H1 (cell line): ENCODE measurements at regions not wholly inside any gene's neighbourhood (a gene's known extent, or its start where the extent isn't known, plus 50 kb on each side); places are given as distances from the start of the nearest gene placed in this dataset.
A peak's percentile ranks its signal among the peaks of the same experiment; 100 is the strongest.

Experiments
- CTCF ChIA-PET: fragments of 300-600 bp; sonication (Branson Sonifier 250); formaldehyde crosslinking; loops from one replicate; lab custom pipeline; 2021; ENCODE audit not compliant: partially characterized antibody; lab: Charles Lee
- POLR2A ChIA-PET: fragments of 300-600 bp; sonication (Branson Sonifier 250); formaldehyde crosslinking; loops from one replicate; lab custom pipeline; 2021; ENCODE audit warnings: inconsistent platforms; ENCODE audit not compliant: partially characterized antibody; lab: Charles Lee
- DNase-seq, 2 experiments: peaks; one replicate each; pipeline versions ENCODE4 v3.0.0 to v3.0.0-alpha.2; 2010 to 2022; ENCODE audit warnings: low spot score in 2 of 2, low read depth in 1 of 2, mixed read lengths in 1 of 2
- FAIRE-seq: peaks from 2 replicates; lab custom pipeline; 2011; peaks lifted over from hg19 to GRCh38; lab: Jason Lieb, UNC
- H2AFZ ChIP-seq: 2 replicates; pipeline ENCODE4 v1.8.1; 2012; ENCODE audit warnings: low read length, inconsistent platforms
- H2AK5ac ChIP-seq: 2 replicates; pipeline ENCODE4 v1.6.1; 2013; ENCODE audit warnings: low read depth, low read length
- H2BK120ac ChIP-seq: replicated peaks from 2 replicates; pipeline ENCODE3; 2013; ENCODE audit warnings: low read depth, low read length, inconsistent platforms
- H2BK12ac ChIP-seq: 2 replicates; pipeline ENCODE4 v1.6.1; 2013; ENCODE audit warnings: low read depth, low read length
- H2BK15ac ChIP-seq: 2 replicates; pipeline ENCODE4 v1.6.1; 2013; ENCODE audit warnings: low read length
- H2BK20ac ChIP-seq: 2 replicates; pipeline ENCODE4 v1.6.1; 2013; ENCODE audit warnings: low read length
- H2BK5ac ChIP-seq: 2 replicates; pipeline ENCODE4 v1.6.1; 2013; ENCODE audit warnings: low read depth, low read length
- H3K14ac ChIP-seq: 2 replicates; pipeline ENCODE4 v1.6.1; 2013; ENCODE audit warnings: inconsistent platforms; ENCODE audit not compliant: insufficient read length
- H3K18ac ChIP-seq: 2 replicates; pipeline ENCODE4 v1.6.1; 2013; ENCODE audit warnings: low read length; ENCODE audit errors: extremely low read depth
- H3K23ac ChIP-seq: 2 replicates; pipeline ENCODE4 v1.6.1; 2013; ENCODE audit warnings: inconsistent platforms; ENCODE audit not compliant: insufficient read length
- H3K23me2 ChIP-seq: 2 replicates; pipeline ENCODE4 v1.6.1; 2013; ENCODE audit warnings: low read depth, low read length
- H3K27ac ChIP-seq: 2 replicates; pipeline ENCODE4 v1.6.1; 2011; ENCODE audit warnings: low read depth, low read length, inconsistent platforms
- H3K27me3 ChIP-seq, 4 experiments: replicated peaks in 1 of 4; 1 replicate in 1 of 4; 2 replicates in 3 of 4; pipeline versions ENCODE4 v1.6.1 to v1.8.1; 2011 to 2013; ENCODE audit warnings: low read length in 3 of 4, mild to moderate bottlenecking in 3 of 4, inconsistent platforms in 2 of 4, mixed read lengths in 2 of 4, moderate library complexity in 1 of 4; ENCODE audit not compliant: control insufficient read depth in 3 of 4, insufficient read depth in 3 of 4; ENCODE audit errors: extremely low read depth in 1 of 4
- H3K36me3 ChIP-seq, 4 experiments: 2 replicates each; pipeline versions ENCODE4 v1.6.1 to v1.8.1; 2011 to 2013; ENCODE audit warnings: mild to moderate bottlenecking in 4 of 4, low read length in 3 of 4, moderate library complexity in 2 of 4, control low read depth in 1 of 4, inconsistent platforms in 1 of 4; ENCODE audit not compliant: insufficient read depth in 4 of 4, control insufficient read depth in 2 of 4
- H3K4ac ChIP-seq: replicated peaks from 2 replicates; pipeline ENCODE3; 2013; ENCODE audit warnings: low read length, low read depth, mixed read lengths, inconsistent platforms; ENCODE audit not compliant: insufficient read length
- H3K4me1 ChIP-seq, 4 experiments: replicated peaks in 1 of 4; 1 replicate in 1 of 4; 2 replicates in 3 of 4; pipeline versions ENCODE4 v1.6.1 to v1.8.1; 2011 to 2013; ENCODE audit warnings: low read length in 3 of 4, inconsistent platforms in 2 of 4, mixed read lengths in 1 of 4; ENCODE audit not compliant: insufficient read depth in 4 of 4, control insufficient read depth in 3 of 4
- H3K4me2 ChIP-seq, 2 experiments: 2 replicates each; pipeline versions ENCODE4 v1.6.1 to v1.8.1; 2011 to 2013; ENCODE audit warnings: low read depth in 2 of 2, low read length in 2 of 2, control low read depth in 1 of 2, inconsistent platforms in 1 of 2, mild to moderate bottlenecking in 1 of 2; ENCODE audit not compliant: insufficient read depth in 1 of 2
- H3K4me3 ChIP-seq, 4 experiments: fragments of 200-600, 300-600 bp in 1 of 4; sonication (generic), shearing (Covaris generic), sonication (Bioruptor Twin) in 1 of 4; 2 replicates each; pipeline versions ENCODE4 v1.5.1 to v1.8.1; 2011 to 2016; ENCODE audit warnings: low read length in 4 of 4, low read depth in 3 of 4, control low read depth in 2 of 4, inconsistent platforms in 2 of 4, mild to moderate bottlenecking in 2 of 4, mixed read lengths in 1 of 4, moderate library complexity in 1 of 4; ENCODE audit not compliant: insufficient read depth in 2 of 4; ENCODE audit errors: extremely low read depth in 1 of 4
- H3K56ac ChIP-seq: replicated peaks from 2 replicates; pipeline ENCODE3; 2013; ENCODE audit warnings: low read depth, mild to moderate bottlenecking, mixed read lengths, low read length, inconsistent platforms; ENCODE audit not compliant: insufficient read length
- H3K79me1 ChIP-seq: 2 replicates; pipeline ENCODE4 v1.6.1; 2013; ENCODE audit warnings: low read depth, low read length, control low read depth
- H3K79me2 ChIP-seq, 2 experiments: 2 replicates each; pipeline versions ENCODE4 v1.6.1 to v1.8.1; 2012 to 2013; ENCODE audit warnings: low read length in 2 of 2, mild to moderate bottlenecking in 2 of 2, inconsistent platforms in 1 of 2; ENCODE audit not compliant: insufficient read depth in 2 of 2, control insufficient read depth in 1 of 2
- H3K9ac ChIP-seq, 4 experiments: replicated peaks in 1 of 4; 1 replicate in 1 of 4; 2 replicates in 3 of 4; pipeline versions ENCODE4 v1.6.1 to v1.8.1; 2011 to 2013; ENCODE audit warnings: low read depth in 3 of 4, low read length in 3 of 4, control low read depth in 2 of 4, mild to moderate bottlenecking in 2 of 4, moderate library complexity in 2 of 4, inconsistent platforms in 1 of 4; ENCODE audit errors: extremely low read depth in 1 of 4
- H3K9me3 ChIP-seq, 2 experiments: 2 replicates each; pipeline versions ENCODE4 v1.6.1 to v1.8.1; 2012 to 2013; ENCODE audit warnings: mild to moderate bottlenecking in 2 of 2, moderate library complexity in 2 of 2, control low read depth in 1 of 2, inconsistent platforms in 1 of 2, low read depth in 1 of 2, low read length in 1 of 2, mixed read lengths in 1 of 2; ENCODE audit not compliant: insufficient read depth in 2 of 2
- H4K20me1 ChIP-seq, 2 experiments: replicated peaks in 1 of 2; 2 replicates each; pipeline versions ENCODE3 to v1.8.1; 2011 to 2013; ENCODE audit warnings: inconsistent platforms in 2 of 2, low read length in 2 of 2, mild to moderate bottlenecking in 1 of 2; ENCODE audit not compliant: insufficient read depth in 2 of 2, control insufficient read depth in 1 of 2
- H4K5ac ChIP-seq: 2 replicates; pipeline ENCODE4 v1.6.1; 2013; ENCODE audit warnings: low read length, low read depth, mixed read lengths, inconsistent platforms; ENCODE audit not compliant: insufficient read length
- H4K8ac ChIP-seq: 2 replicates; pipeline ENCODE4 v1.8.0; 2013; ENCODE audit warnings: mild to moderate bottlenecking, moderate library complexity, low read length, inconsistent platforms; ENCODE audit not compliant: insufficient read depth; ENCODE audit errors: extremely low read depth
- H4K91ac ChIP-seq: replicated peaks from 2 replicates; pipeline ENCODE3; 2013; ENCODE audit warnings: low read length, mixed read lengths, inconsistent platforms; ENCODE audit not compliant: insufficient read length
- CBX5 ChIP-seq: fragments of 300-800, 300-1000 bp; sonication (generic); IDR thresholded peaks from 2 replicates; pipeline ENCODE4 v1.7.1; 2016; ENCODE audit warnings: antibody characterized with exemption, low read length, low read depth
- GTF2F1 ChIP-seq: IDR thresholded peaks from 2 replicates; pipeline ENCODE4 v1.6.1; 2012; ENCODE audit warnings: low read depth, low read length, improper control_type of control experiment, borderline replicate concordance
- MAFK ChIP-seq: IDR thresholded peaks from 2 replicates; pipeline ENCODE4 v1.6.1; 2012; ENCODE audit warnings: low read depth, mild to moderate bottlenecking, improper control_type of control experiment, low read length
- SAP30 ChIP-seq: fragments of 300-600 bp; sonication (generic); IDR thresholded peaks from 2 replicates; pipeline ENCODE4 v1.7.1; 2012; ENCODE audit warnings: low read length, moderate library complexity, mild to moderate bottlenecking, inconsistent platforms; ENCODE audit not compliant: insufficient read depth, insufficient replicate concordance
- WGBS, 2 experiments: shearing (Covaris generic) in 1 of 2; methylation state at CpG; one replicate each; pipeline versions ENCODE4 v1.1.6 to v1.1.7; 2013 to 2015; ENCODE audit warnings: low lambda C conversion rate in 2 of 2, mixed read lengths in 2 of 2, inconsistent platforms in 1 of 2, low coverage in 1 of 2, missing lambda C conversion rate in 1 of 2; ENCODE audit not compliant: insufficient replicate concordance in 2 of 2, insufficient coverage in 1 of 2, insufficient read length in 1 of 2; ENCODE audit errors: extremely low coverage in 1 of 2, missing lambda C conversion rate in 1 of 2; 5-methylcytosine and 5-hydroxymethylcytosine counted together

- Histone ChIP-seq H2BK20ac (no peak overlapping the region), H4K91ac (no peak overlapping the region), H2BK5ac (no peak overlapping the region), H3K23ac (no peak overlapping the region), H2AFZ (no peak overlapping the region; the same call in 1 of the 2 replicates), H3K9ac (no peak overlapping the region), H3K4me2 (no peak overlapping the region), H3K9me3 (no peaks in the 10 kb centered on the region), H3K4ac (no peak overlapping the region), H4K5ac (no peak overlapping the region), H3K4me3 (no peak overlapping the region), H2BK15ac (no peak overlapping the region), H3K79me2 (no peaks in the 10 kb centered on the region), H3K4me1 (peaks cover 0 to 3% (median 1%) of the 10 kb centered on the region in 4 experiments; a peak in 2 of 7 replicates), H2AK5ac (no peak overlapping the region), H3K79me1 (no peaks in the 10 kb centered on the region), H4K8ac (no peak overlapping the region), H3K27me3 (no peaks in the 10 kb centered on the region), H2BK12ac (peak overlapping the region; percentile 13; the same call in 1 of the 2 replicates), H3K36me3 (no peaks in the 10 kb centered on the region), H4K20me1 (no peaks in the 10 kb centered on the region), H3K23me2 (no peaks in the 10 kb centered on the region), H3K27ac (no peak overlapping the region), H3K56ac (no peak overlapping the region), H3K18ac (no peak overlapping the region), H2BK120ac (no peak overlapping the region), H3K14ac (no peak overlapping the region)
- WGBS, 2 experiments: 84% methylated on average over 5 of the region's 5 CpGs; no CpG with 5 or more reads in 1 of the 2 experiments
- TF ChIP-seq CBX5: no peak
- no peak for TF ChIP-seq GTF2F1
- TF ChIP-seq SAP30: no peak
- TF ChIP-seq MAFK: no peak
- FAIRE-seq (no peak), DNase-seq (no peak)
- POLR2A ChIA-PET: no interaction called here
- CTCF ChIA-PET: interaction anchor here (0.6 to 7.5 kb wide), 3 partner anchors 10 to 136 kb away, joined by 3 to 39 read pairs (median 4); no protein-coding TSS in a partner anchor
Observed at GRCh38 chr1:112309499-112309898, 86.5 kb upstream of the CTTNBP2NL start.
